OCI-LY1 (cell line): ENCODE measurements at regions not wholly inside any gene's neighbourhood (a gene's known extent, or its start where the extent isn't known, plus 50 kb on each side); places are given as distances from the start of the nearest gene placed in this dataset.

Source experiments
- H2AFZ ChIP-seq: fragments of 200-600 bp; sonication (generic), shearing (Covaris generic); 2 replicates; pipeline ENCODE4 v1.6.0; 2014; ENCODE audit warnings: antibody characterized with exemption, mild to moderate bottlenecking, low read length
- H3F3A ChIP-seq: fragments of 200-600 bp; sonication (generic), shearing (Covaris generic); 2 replicates; pipeline ENCODE4 v1.6.0; 2014; ENCODE audit warnings: mild to moderate bottlenecking, antibody characterized with exemption, low read length, moderate library complexity; ENCODE audit not compliant: insufficient read depth
- H3K27ac ChIP-seq: fragments of 200-600 bp; sonication (generic); 2 replicates; pipeline ENCODE4 v1.5.1; 2014; ENCODE audit warnings: low read length, mixed run types, mild to moderate bottlenecking, low read depth; ENCODE audit not compliant: poor library complexity, severe bottlenecking
- H3K27me3 ChIP-seq: fragments of 200-600 bp; sonication (generic); 2 replicates; pipeline ENCODE4 v1.6.0; 2014; ENCODE audit warnings: antibody characterized with exemption, mild to moderate bottlenecking, low read length, moderate library complexity; ENCODE audit not compliant: insufficient read depth
- H3K36me3 ChIP-seq: fragments of 200-600 bp; sonication (generic); 2 replicates; pipeline ENCODE4 v1.6.1; 2014; ENCODE audit warnings: mild to moderate bottlenecking, antibody characterized with exemption, low read length, moderate library complexity, mixed read lengths; ENCODE audit not compliant: insufficient read depth
- H3K4me1 ChIP-seq: fragments of 200-600 bp; sonication (generic); 2 replicates; pipeline ENCODE4 v1.5.1; 2014; ENCODE audit warnings: mild to moderate bottlenecking, low read length, moderate library complexity; ENCODE audit not compliant: insufficient read depth, severe bottlenecking
- H3K4me2 ChIP-seq: fragments of 200-600 bp; sonication (generic), shearing (Covaris generic); 2 replicates; pipeline ENCODE4 v1.6.1; 2014; ENCODE audit warnings: low read length
- H3K4me3 ChIP-seq: fragments of 200-600 bp; sonication (generic); 2 replicates; pipeline ENCODE4 v1.5.1; 2014; ENCODE audit warnings: low read length, low read depth, mild to moderate bottlenecking, mixed read lengths; ENCODE audit not compliant: poor library complexity, severe bottlenecking
- H3K79me2 ChIP-seq: fragments of 200-600 bp; shearing (Covaris generic); 2 replicates; pipeline ENCODE4 v1.6.1; 2016; ENCODE audit warnings: mixed run types, low read length, mixed read lengths; ENCODE audit not compliant: insufficient read depth
- H3K9ac ChIP-seq: fragments of 200-600 bp; sonication (generic), shearing (Covaris generic); 2 replicates; pipeline ENCODE4 v1.6.1; 2014; ENCODE audit warnings: mild to moderate bottlenecking, low read length, mixed read lengths
- H3K9me2 ChIP-seq: fragments of 200-600 bp; sonication (generic), shearing (Covaris generic); 2 replicates; pipeline ENCODE4 v1.6.1; 2014; ENCODE audit warnings: low read depth, mild to moderate bottlenecking, low read length, mixed read lengths
- H3K9me3 ChIP-seq: fragments of 200-600 bp; shearing (Covaris generic); 2 replicates; pipeline ENCODE4 v1.6.1; 2014; ENCODE audit warnings: low read length, mixed read lengths
- H4K20me1 ChIP-seq: fragments of 200-600 bp; sonication (generic), shearing (Covaris generic); 2 replicates; pipeline ENCODE4 v1.6.0; 2016; ENCODE audit warnings: mild to moderate bottlenecking, low read length; ENCODE audit not compliant: insufficient read depth
- EZH2 ChIP-seq: fragments of 200-600 bp; sonication (generic), shearing (Covaris generic); IDR thresholded peaks from 2 replicates; pipeline ENCODE4 v1.8.0; 2017; ENCODE audit warnings: borderline replicate concordance, mixed run types, mild to moderate bottlenecking, antibody characterized with exemption, low read length, moderate library complexity, mixed read lengths
- TF ChIP-seq, protein P1 (sequence below): fragments of 200-600 bp; sonication (generic), shearing (Covaris generic); IDR thresholded peaks from 2 replicates; pipeline ENCODE4 v1.5.1; 2017; ENCODE audit warnings: mild to moderate bottlenecking, antibody characterized with exemption, low read length, moderate library complexity, mixed read lengths

DNA sequence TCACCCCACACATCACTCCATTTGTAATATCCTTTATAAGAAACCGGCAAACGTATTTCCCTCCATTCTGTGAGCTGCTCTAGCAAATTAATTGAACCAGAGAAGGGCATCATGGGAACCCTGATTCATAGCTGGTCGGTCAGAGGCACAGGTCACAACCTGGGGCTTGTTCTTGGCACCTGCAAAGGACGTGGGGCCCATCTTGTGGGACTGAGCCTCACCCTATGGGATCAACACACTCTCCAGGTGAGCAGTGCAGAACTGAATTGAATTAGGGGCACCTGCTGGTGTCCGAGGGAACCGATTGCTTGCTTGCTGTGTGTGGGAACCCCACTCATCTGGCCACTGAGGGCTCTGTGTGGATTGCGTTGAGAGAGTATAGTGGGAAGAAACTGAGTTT, 145.3 kb downstream of the CTTN start:
- Histone ChIP-seq H3K4me3 (no peak overlapping the region), H3K27ac (no peak overlapping the region), H3K4me1 (no peaks in the 10 kb centered on the region), H3K9me2 (no peaks in the 10 kb centered on the region), H3K36me3 (no peaks in the 10 kb centered on the region), H3K4me2 (no peak overlapping the region), H3K9ac (no peak overlapping the region), H4K20me1 (no peaks in the 10 kb centered on the region), H3K9me3 (no peaks in the 10 kb centered on the region), H3F3A (no peaks in the 10 kb centered on the region), H3K27me3 (peaks cover 23% of the 10 kb centered on the region; the same call in 1 of the 2 replicates), H3K79me2 (no peaks in the 10 kb centered on the region), H2AFZ (no peak overlapping the region)
- no peak for TF ChIP-seq EZH2
- TF ChIP-seq, protein P1, sequence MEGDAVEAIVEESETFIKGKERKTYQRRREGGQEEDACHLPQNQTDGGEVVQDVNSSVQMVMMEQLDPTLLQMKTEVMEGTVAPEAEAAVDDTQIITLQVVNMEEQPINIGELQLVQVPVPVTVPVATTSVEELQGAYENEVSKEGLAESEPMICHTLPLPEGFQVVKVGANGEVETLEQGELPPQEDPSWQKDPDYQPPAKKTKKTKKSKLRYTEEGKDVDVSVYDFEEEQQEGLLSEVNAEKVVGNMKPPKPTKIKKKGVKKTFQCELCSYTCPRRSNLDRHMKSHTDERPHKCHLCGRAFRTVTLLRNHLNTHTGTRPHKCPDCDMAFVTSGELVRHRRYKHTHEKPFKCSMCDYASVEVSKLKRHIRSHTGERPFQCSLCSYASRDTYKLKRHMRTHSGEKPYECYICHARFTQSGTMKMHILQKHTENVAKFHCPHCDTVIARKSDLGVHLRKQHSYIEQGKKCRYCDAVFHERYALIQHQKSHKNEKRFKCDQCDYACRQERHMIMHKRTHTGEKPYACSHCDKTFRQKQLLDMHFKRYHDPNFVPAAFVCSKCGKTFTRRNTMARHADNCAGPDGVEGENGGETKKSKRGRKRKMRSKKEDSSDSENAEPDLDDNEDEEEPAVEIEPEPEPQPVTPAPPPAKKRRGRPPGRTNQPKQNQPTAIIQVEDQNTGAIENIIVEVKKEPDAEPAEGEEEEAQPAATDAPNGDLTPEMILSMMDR = no peak

DNA sequence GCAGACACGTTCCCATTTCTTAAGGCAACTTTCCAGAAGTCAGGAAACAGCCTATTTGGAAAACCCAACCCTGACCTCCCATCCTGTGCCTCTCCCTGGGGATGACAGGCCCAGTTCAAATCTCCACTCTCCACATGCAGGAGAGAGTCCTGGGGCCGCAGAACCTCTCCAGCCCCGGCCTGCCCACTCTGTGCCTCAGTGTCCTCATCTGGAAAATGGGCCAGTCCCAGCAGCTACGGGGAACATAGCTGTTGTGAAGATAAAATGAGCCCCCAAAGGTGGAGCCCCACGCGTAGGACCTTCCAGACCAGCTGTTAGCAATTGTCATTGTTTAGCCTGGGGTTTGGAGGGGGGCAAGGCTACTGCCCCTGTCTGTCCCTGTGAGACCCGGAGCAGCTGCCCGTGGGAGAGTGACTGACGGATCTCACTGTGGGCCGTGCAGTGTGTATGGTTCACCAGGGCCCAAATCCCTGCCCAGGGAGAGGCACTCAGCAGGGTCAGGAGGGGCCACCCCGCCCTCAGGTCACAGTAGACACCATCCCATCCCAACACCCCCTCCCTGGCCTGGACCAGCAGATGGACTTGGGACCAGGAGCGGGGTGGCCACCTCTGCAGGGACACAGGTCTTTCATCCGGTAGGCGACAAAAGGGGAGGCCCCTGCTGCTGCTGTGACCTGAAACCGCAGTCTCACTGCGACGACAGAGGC, 145.9 kb downstream of the CTTN start:
- Histone ChIP-seq H3K79me2 (no peaks in the 10 kb centered on the region), H3K4me2 (no peak overlapping the region), H3K27me3 (peaks cover 23% of the 10 kb centered on the region; the same call in 1 of the 2 replicates), H3K4me3 (no peak overlapping the region), H3K9me3 (no peaks in the 10 kb centered on the region), H2AFZ (no peak overlapping the region), H4K20me1 (no peaks in the 10 kb centered on the region), H3K27ac (no peak overlapping the region), H3K9ac (no peak overlapping the region), H3K9me2 (no peaks in the 10 kb centered on the region), H3F3A (no peaks in the 10 kb centered on the region), H3K36me3 (no peaks in the 10 kb centered on the region), H3K4me1 (no peaks in the 10 kb centered on the region)
- TF ChIP-seq EZH2 = no peak

DNA sequence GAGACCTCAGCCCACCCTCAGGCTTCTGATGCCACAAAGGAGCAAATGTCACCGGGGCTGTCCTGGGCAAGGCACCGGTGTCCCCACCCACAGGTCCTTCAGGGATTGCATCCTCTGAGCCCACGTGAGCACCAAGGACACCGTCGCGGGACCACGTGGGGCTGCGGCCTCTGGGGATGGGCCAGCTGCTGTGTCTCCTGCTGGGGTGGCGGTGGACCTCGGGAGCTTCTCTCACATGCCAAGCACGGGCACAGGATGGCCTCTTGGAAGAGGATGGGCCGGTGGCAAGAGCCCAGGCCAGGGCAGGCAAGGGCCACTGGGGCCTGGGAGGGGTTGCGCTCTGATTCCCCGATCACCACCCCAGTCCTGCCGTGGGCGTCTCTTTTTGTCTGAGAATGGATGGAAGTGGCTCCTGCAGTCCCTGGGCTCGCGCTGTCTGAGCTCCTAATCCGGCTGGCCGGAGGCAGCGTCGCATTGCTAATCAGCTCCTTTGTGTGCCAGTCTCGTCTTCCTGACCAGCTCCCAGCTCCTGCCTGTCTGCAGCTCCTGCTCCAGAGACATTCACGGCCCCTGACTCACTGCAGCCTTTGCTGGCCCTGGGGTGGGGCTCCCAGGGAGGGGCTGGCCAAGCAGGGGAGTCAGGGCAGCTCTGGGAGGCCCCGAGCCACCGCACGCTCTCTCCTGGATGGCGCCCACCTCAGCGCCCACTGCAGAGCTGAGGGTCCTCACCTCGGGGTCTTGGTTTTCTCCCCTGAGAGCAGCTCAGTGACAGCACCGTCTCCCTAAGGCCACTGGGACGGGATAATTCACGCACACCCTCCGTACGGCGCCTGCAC, 146.7 kb downstream of the CTTN start:
- Histone ChIP-seq H2AFZ (no peak overlapping the region), H3K27ac (no peak overlapping the region), H3K9ac (no peak overlapping the region), H3K4me3 (no peak overlapping the region), H4K20me1 (no peaks in the 10 kb centered on the region), H3K27me3 (peaks cover 23% of the 10 kb centered on the region; the same call in 1 of the 2 replicates), H3K9me3 (no peaks in the 10 kb centered on the region), H3K4me2 (no peak overlapping the region), H3F3A (no peaks in the 10 kb centered on the region), H3K79me2 (no peaks in the 10 kb centered on the region), H3K36me3 (no peaks in the 10 kb centered on the region), H3K9me2 (no peaks in the 10 kb centered on the region), H3K4me1 (no peaks in the 10 kb centered on the region)
- TF ChIP-seq EZH2 = no peak
- TF ChIP-seq, protein P1 = no peak
